ENCODE measurements at regions not wholly inside any gene's neighbourhood (a gene's known extent, or its start where the extent isn't known, plus 50 kb on each side); places are given as distances from the start of the nearest gene placed in this dataset.
"Not testable (repeated sequence)": the region's sequence is repeated elsewhere in the genome, so short reads cannot be mapped to it uniquely, and the experiment has no call there.

DNA sequence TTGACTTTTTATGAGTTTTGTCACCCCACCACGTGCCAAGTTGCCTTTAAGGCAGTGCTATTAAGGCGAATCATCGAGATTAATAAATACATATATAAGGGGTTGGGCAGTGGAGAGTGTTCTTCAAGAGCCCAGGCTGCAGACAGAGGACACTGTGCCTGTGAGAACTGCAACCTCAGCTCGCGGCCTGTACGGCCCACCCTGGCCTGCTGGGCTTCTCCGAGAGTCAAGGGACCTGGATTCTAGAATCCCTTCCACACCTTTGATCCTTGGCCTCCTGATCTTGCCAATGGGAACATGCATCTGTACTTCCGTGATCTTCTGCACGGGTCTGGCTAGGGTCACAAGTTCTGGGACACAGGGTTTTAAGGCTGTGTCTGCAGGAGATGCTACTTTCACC is 54.5 kb downstream of the IRX5 start:
- H3K36me3 Mint-ChIP-seq = no peaks in the 10 kb centered on the region
- no peak for ATAC-seq
- H3K27me3 Mint-ChIP-seq = peaks cover 0 to 5% (median 2%) of the 10 kb centered on the region in 5 donors
- no peak overlapping the region for H3K4me3 Mint-ChIP-seq
- no peak for DNase-seq
- POLR2A ChIA-PET = no interaction called here
- H3K4me1 Mint-ChIP-seq = no peaks in the 10 kb centered on the region
- H3K9me3 Mint-ChIP-seq = no peaks in the 10 kb centered on the region
- H3K27ac Mint-ChIP-seq = no peak overlapping the region

DNA sequence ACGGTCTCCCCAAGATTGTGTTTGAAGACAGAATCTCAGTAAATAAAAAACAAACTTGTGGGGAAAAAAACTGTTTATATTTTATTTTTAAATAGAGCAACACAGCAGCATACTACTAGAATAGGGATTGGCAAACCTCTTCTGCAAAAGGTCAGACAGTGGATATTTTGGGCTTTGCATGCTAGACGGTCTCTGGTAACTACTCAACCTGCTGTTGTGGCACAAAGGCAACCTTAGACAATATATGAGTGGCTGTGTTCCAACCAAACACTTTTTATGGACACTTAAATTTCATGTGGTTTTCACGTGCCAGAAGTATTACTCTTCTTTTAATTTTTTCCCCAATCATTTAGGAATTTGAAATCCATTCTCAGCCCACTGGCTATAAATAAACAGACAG is 55.0 kb downstream of the IRX5 start:
- POLR2A ChIA-PET = no interaction called here
- H3K27me3 Mint-ChIP-seq = peaks cover 0 to 5% (median 2%) of the 10 kb centered on the region in 5 donors
- H3K36me3 Mint-ChIP-seq = no peaks in the 10 kb centered on the region
- no peak for DNase-seq
- H3K4me1 Mint-ChIP-seq = no peaks in the 10 kb centered on the region
- no peak overlapping the region for H3K27ac Mint-ChIP-seq
- ATAC-seq = no peak
- no peak overlapping the region for H3K4me3 Mint-ChIP-seq
- no peaks in the 10 kb centered on the region for H3K9me3 Mint-ChIP-seq

- H3K4me3 Mint-ChIP-seq = no peak overlapping the region
- H3K36me3 Mint-ChIP-seq = no peaks in the 10 kb centered on the region
- ATAC-seq = no peak
- no peaks in the 10 kb centered on the region for H3K4me1 Mint-ChIP-seq
- no peak overlapping the region for H3K27ac Mint-ChIP-seq
- POLR2A ChIA-PET = no interaction called here
- no peaks in the 10 kb centered on the region for H3K9me3 Mint-ChIP-seq
- peaks cover 0 to 5% (median 4%) of the 10 kb centered on the region in 5 donors for H3K27me3 Mint-ChIP-seq
- no peak for DNase-seq
Observed at GRCh38 chr16:54986409-54986808, 55.7 kb downstream of the IRX5 start.

GRCh38 chr16:54987081-54987480 is 56.4 kb downstream of the IRX5 start:
- POLR2A ChIA-PET = no interaction called here
- Mint-ChIP-seq H3K4me1 (no peaks in the 10 kb centered on the region), H3K4me3 (no peak overlapping the region), H3K9me3 (no peaks in the 10 kb centered on the region), H3K36me3 (no peaks in the 10 kb centered on the region), H3K27me3 (peaks cover 0 to 5% (median 4%) of the 10 kb centered on the region in 5 donors), H3K27ac (no peak overlapping the region)
- ATAC-seq = no peak
- no peak for DNase-seq

- Mint-ChIP-seq H3K36me3 (no peaks in the 10 kb centered on the region), H3K27ac (no peak overlapping the region), H3K4me3 (no peak overlapping the region), H3K4me1 (no peaks in the 10 kb centered on the region), H3K9me3 (no peaks in the 10 kb centered on the region), H3K27me3 (peaks cover 3 to 15% (median 9%) of the 10 kb centered on the region in 5 donors)
- ATAC-seq = no peak
- DNase-seq = no peak
- POLR2A ChIA-PET = no interaction called here
Observed at GRCh38 chr16:54991525-54991924, 60.9 kb downstream of the IRX5 start.

DNA sequence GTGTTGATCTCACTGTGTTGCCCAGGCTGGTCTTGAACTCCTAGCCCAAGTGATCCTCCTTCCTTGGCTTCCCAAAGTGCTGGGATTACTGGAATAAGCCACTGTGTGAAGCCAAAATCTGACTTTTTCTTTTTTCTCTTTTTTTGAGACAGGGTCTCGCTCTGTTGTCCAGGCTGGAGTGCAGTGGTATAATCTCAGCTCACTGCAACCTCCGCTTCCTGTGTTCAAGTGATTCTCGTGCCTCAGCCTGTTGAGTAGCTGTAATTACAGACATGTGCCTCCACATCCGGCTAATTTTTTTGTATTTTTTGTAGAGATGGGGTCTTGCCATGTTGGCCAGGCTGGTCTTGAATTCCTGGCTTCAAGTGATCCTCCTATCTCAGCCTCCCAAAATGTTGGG is 61.3 kb downstream of the IRX5 start:
- H3K4me3 Mint-ChIP-seq, H3K36me3 Mint-ChIP-seq, POLR2A ChIA-PET, H3K9me3 Mint-ChIP-seq, ATAC-seq, H3K4me1 Mint-ChIP-seq, H3K27ac Mint-ChIP-seq, DNase-seq: not testable (repeated sequence)
- peaks cover 3 to 19% (median 12%) of the 10 kb centered on the region in 5 donors for H3K27me3 Mint-ChIP-seq

DNA sequence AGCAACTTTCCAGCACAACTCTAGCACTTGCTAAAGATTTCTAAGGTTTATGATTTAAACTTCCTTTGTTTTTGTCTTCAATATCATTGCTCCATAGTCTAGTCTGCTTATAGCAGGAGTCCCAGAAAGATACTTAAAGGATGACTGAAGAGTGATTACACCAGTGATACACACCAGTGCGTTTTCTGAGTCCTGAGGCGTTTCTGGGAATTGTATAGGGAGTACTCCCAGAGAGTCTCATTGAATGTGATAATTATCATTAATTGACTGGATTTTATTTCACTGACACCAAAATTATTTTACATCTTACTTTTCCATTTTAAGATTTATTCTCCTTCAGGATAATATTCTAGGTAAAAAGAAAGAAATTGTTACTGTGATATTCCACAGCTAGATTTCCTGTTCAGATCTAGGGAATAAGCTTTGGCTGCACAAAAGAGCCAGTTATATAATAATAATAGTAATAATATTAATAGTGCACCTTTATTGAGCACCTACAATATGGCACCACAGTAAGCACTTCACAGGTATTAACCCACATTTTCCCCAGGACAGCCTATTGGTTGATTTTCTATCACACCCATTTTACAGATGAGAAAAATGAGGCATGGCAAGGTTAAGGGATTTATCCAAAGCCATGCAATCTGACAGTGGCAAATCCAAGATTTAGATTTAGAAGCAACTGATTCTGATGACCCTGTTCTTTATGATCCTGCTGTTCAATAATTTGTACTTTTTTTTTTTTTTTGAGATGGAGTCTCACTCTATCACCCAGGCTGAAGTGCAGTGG is 62.6 kb downstream of the IRX5 start:
- no peak overlapping the region for H3K27ac Mint-ChIP-seq

GRCh38 chr16:54996186-54996585 is 65.5 kb downstream of the IRX5 start:
- Mint-ChIP-seq H3K36me3 (no peaks in the 10 kb centered on the region), H3K4me3 (no peak overlapping the region), H3K4me1 (no peaks in the 10 kb centered on the region), H3K27me3 (peaks cover 8 to 47% (median 22%) of the 10 kb centered on the region in 5 donors), H3K9me3 (no peaks in the 10 kb centered on the region), H3K27ac (no peak overlapping the region)
- POLR2A ChIA-PET = no interaction called here
- DNase-seq (no peak), ATAC-seq (no peak)

More for the DNA sequence above, 62.6 kb downstream of the IRX5 start:
- H3K27me3 Mint-ChIP-seq = peaks cover 6 to 33% (median 13%) of the 10 kb centered on the region in 5 donors
- DNase-seq = no peak
- H3K9me3 Mint-ChIP-seq = no peaks in the 10 kb centered on the region
- H3K4me3 Mint-ChIP-seq = no peak overlapping the region
- no peak for ATAC-seq
- POLR2A ChIA-PET = no interaction called here
- H3K36me3 Mint-ChIP-seq = no peaks in the 10 kb centered on the region
- H3K4me1 Mint-ChIP-seq = no peaks in the 10 kb centered on the region

DNA sequence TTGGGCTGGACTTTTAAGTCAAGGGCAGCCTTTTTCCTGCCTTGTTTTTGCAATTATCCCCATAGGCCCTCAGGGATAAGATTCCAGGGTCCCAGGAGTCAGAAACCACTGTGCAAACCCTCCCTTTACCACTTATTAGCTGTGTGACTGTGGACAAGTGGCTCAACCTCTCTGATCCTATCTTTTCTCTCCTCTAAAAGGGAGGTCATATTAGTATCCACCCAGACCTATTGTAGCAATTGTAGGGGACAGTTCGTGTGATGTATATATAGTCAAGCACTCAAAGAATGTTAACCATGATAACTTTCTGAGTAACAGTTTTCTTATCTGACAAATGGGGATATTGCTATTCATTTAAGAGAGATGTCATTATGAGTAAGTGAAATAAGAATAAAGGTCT is 68.2 kb downstream of the IRX5 start:
- H3K27ac Mint-ChIP-seq = no peak overlapping the region
- ATAC-seq (no peak), DNase-seq (no peak)
- no peaks in the 10 kb centered on the region for H3K9me3 Mint-ChIP-seq
- H3K4me3 Mint-ChIP-seq = no peak overlapping the region
- no peaks in the 10 kb centered on the region for H3K4me1 Mint-ChIP-seq
- peaks cover 10 to 61% (median 23%) of the 10 kb centered on the region in 5 donors for H3K27me3 Mint-ChIP-seq
- no peaks in the 10 kb centered on the region for H3K36me3 Mint-ChIP-seq
- POLR2A ChIA-PET = no interaction called here

DNA sequence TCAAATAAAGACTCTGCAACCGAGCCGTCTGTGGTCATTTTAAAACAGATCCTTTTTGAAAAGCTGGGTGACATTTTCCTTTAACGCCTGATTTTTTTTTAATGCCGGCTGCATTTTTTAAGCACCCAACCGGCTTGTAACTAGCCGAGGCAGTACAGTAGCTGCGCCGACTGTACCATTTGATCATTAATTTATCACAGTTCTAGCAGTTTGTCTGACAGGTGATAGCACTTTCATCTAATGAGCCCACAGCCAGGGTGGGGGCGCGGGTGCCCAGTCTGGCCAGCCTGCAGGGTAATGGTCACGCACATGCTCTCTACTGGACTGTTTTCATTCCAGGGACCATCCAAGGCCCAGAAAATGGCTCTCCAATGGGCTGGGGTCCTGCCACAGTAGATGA is 68.8 kb downstream of the IRX5 start:
- Mint-ChIP-seq H3K27ac (no peak overlapping the region), H3K9me3 (no peaks in the 10 kb centered on the region), H3K27me3 (peaks cover 10 to 61% (median 23%) of the 10 kb centered on the region in 5 donors), H3K4me1 (no peaks in the 10 kb centered on the region), H3K4me3 (no peak overlapping the region), H3K36me3 (no peaks in the 10 kb centered on the region)
- DNase-seq (no peak), ATAC-seq (no peak)
- POLR2A ChIA-PET = no interaction called here

DNA sequence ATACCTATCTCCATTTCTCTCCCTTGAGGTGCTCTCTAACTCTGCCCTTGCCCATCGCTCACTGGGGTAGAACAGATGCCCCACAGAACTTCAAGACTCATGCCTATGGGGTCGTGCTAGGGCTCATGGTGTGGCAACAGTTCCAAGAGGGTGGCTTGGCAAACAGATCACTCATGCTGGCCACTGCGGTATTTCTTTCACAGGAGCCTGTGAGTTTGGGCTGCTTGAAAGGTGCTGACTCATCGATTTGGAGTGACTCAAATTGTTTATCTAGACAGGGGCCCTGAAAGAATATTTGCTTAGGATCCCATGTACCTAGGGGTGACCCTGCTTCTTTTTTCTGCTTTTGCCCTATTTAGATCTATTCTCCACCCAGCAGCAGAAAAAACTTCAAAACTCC is 69.9 kb downstream of the IRX5 start:
- no peak for DNase-seq
- H3K27ac Mint-ChIP-seq = peak overlapping the region in 1 of 10 donors; percentile 31
- no peak overlapping the region for H3K4me3 Mint-ChIP-seq
- peaks cover 10 to 55% (median 23%) of the 10 kb centered on the region in 5 donors for H3K27me3 Mint-ChIP-seq
- no peaks in the 10 kb centered on the region for H3K36me3 Mint-ChIP-seq
- POLR2A ChIA-PET = no interaction called here
- no peaks in the 10 kb centered on the region for H3K9me3 Mint-ChIP-seq
- H3K4me1 Mint-ChIP-seq = no peaks in the 10 kb centered on the region
- ATAC-seq = no peak

DNA sequence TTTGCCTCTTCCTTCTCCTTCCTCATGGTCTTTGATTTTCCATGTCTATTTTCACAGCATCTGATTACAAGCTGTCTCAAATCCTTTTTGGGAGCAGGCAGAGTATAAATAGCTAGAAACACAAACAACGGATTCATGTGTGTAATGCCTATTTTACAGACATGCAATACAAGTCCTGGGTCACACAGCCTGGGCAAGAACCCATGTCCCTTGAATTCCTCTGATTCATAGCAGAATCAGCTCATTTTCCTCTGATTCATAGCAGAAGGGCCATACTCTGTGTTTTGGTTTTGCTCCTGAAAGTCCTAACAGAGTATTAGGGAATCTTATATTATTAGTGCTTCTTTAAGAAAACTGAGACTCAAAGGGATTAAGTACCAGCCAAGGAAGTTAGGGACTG is 71.3 kb downstream of the IRX5 start:
- no peak for ATAC-seq

DNA sequence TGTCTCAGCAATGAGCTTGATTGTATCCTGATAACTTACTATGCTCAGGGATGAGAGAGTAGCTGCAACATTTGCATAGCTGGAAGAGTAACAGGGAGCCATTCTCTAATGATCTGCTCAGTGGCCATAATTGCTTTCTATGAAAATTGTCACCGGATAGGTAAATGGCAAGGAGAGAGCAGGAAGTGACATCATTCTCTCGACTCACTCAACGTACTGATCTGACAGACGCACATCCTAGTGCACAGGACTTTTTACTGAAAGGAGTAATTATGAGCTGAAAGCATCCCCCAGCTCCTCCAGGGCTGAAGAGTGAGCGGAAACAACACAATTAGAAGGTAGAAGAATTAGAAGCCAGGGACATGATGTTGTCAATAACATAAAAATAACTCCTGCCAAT is 71.8 kb downstream of the IRX5 start:
- no peak overlapping the region for H3K4me3 Mint-ChIP-seq
- H3K4me1 Mint-ChIP-seq = no peaks in the 10 kb centered on the region
- ATAC-seq = no peak
- POLR2A ChIA-PET = no interaction called here
- no peak overlapping the region for H3K27ac Mint-ChIP-seq
- peaks cover 7 to 37% (median 10%) of the 10 kb centered on the region in 5 donors for H3K27me3 Mint-ChIP-seq
- no peak for DNase-seq
- H3K9me3 Mint-ChIP-seq = no peaks in the 10 kb centered on the region
- no peaks in the 10 kb centered on the region for H3K36me3 Mint-ChIP-seq

More for the DNA sequence above, 71.3 kb downstream of the IRX5 start:
- Mint-ChIP-seq H3K27ac (no peak overlapping the region), H3K9me3 (no peaks in the 10 kb centered on the region), H3K4me1 (no peaks in the 10 kb centered on the region), H3K27me3 (peaks cover 7 to 42% (median 14%) of the 10 kb centered on the region in 5 donors), H3K36me3 (no peaks in the 10 kb centered on the region), H3K4me3 (no peak overlapping the region)
- POLR2A ChIA-PET = no interaction called here
- DNase-seq = no peak

DNA sequence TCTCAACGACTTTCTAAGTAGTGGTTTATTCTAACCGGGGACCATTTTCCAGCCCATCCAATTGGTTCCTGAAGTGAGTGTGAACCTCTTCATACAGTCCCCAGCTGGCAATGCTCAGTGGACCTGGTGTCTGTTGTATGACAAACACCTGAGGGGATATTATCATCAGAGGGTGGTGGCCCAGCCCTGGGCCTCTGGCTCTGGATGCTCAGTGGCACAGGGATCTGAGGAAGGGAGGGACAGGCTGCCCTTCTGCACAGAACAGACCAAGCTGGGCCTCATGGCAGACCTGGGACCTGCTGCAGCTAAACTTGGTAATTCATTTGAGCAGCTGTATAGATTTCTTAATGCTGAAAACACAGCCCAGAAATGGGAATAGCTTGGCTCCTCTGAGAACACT is 72.6 kb downstream of the IRX5 start:
- Mint-ChIP-seq H3K27ac (no peak overlapping the region), H3K4me3 (no peak overlapping the region), H3K27me3 (peaks cover 4 to 28% (median 9%) of the 10 kb centered on the region in 5 donors), H3K4me1 (no peaks in the 10 kb centered on the region), H3K36me3 (no peaks in the 10 kb centered on the region), H3K9me3 (no peaks in the 10 kb centered on the region)
- no peak for ATAC-seq
- POLR2A ChIA-PET = no interaction called here
- no peak for DNase-seq

All from naive thymus-derived CD8-positive, alpha-beta T cell (primary cell).